ENCODE measurements at regions not wholly inside any gene's neighbourhood (a gene's known extent, or its start where the extent isn't known, plus 50 kb on each side); places are given as distances from the start of the nearest gene placed in this dataset.

DNA sequence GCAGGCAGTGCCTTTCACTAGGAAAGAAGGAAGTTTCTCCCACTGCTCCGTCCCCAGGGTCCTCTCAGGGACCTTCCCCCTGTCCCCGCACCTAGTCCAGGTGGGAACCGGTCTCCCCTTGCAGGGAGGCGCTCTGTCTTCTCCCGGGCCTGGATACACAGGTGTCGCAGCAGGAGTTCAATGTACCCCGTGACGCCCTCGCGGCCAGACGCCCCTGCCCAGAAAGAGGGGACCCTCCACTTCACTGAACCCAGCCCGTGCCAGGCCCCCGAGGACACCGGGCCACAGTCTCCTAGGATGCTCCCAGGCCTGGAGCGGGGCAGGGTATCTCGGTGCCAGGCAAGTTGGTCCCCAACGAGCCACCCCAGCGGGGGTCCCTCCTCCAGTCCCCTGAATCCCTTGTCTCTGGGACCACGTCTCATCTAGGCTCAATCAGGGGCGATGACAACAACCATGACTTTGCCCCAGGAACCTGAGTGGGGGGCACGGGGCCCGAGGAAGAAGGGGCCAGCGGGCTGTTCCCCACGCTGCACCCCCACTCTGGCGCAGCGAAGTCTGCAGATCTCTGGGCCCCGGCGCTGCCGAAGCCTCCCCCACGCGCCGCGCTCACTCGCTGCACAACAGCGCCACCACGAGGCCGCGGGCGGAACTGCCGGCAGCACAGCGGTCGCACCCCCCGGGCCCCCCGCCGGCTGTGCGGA, 103.0 kb downstream of the EDN3 start:
- peak; percentile 43 to 69 for DNase-seq
- Histone ChIP-seq H3K4me3 (ENCODE audit: low read length) (peak overlapping the region; percentile 29), H3K27me3 (ENCODE audit: control insufficient read depth, insufficient read depth, low read length) (peaks cover 45% of the 10 kb centered on the region), H3K27ac (ENCODE audit: low read length) (no peak overlapping the region), H3K9me3 (ENCODE audit: control insufficient read depth, low read depth, low read length) (no peaks in the 10 kb centered on the region), H3K4me1 (ENCODE audit: control insufficient read depth, insufficient read depth, low read length) (peaks cover 27% of the 10 kb centered on the region), H3K36me3 (ENCODE audit: control insufficient read depth, insufficient read depth, low read length) (no peaks in the 10 kb centered on the region)
- WGBS (ENCODE audit: insufficient coverage, low lambda C conversion rate) = no CpG with 5 or more reads among the region's 46 CpGs

DNA sequence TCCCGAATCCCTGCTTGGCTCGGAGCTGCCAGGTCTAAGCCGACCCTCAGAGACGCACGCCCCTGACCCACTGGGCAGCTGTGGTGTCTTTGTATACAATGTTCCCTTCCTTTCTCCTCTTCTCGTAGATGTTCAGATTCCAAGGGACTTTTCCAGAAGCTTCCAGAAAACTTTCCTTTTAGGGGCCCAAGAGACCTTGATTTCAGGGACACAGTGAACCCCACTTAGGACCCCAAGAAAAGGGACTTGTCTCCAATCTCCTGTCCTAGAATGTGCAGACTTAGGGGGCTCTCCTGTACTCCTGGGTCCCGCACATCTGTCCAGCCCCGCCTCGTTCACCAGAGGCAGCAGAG, 103.5 kb downstream of the EDN3 start:
- Histone ChIP-seq H3K27ac (ENCODE audit: low read length) (no peak overlapping the region), H3K9me3 (ENCODE audit: control insufficient read depth, low read depth, low read length) (no peaks in the 10 kb centered on the region), H3K27me3 (ENCODE audit: control insufficient read depth, insufficient read depth, low read length) (peaks cover 44% of the 10 kb centered on the region), H3K4me1 (ENCODE audit: control insufficient read depth, insufficient read depth, low read length) (peaks cover 22% of the 10 kb centered on the region), H3K4me3 (ENCODE audit: low read length) (no peak overlapping the region), H3K36me3 (ENCODE audit: control insufficient read depth, insufficient read depth, low read length) (no peaks in the 10 kb centered on the region)
- no CpG with 5 or more reads among the region's 9 CpGs for WGBS (ENCODE audit: insufficient coverage, low lambda C conversion rate)
- DNase-seq = no peak

DNA sequence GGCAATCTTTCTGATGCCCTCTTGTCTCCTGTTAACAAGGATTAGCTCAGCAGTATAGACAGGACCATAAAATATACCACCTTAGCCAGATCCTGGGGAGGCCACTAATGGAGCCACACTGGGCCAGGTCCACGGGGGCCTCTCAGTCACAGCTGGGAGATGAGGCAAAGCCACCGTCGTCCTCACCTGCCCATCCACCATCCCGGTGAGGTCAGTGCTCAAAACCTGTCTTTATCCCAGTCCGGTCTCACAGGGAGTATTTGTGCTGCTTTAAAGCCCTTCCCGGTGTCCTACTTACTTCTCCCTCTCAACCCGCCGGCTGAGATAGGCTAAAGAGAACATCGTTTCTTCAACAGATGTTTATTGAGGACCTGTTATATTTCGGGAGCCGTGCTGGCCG, 104.3 kb downstream of the EDN3 start:
- WGBS (ENCODE audit: insufficient coverage, low lambda C conversion rate) = no CpG with 5 or more reads among the region's 12 CpGs
- Histone ChIP-seq H3K36me3 (ENCODE audit: control insufficient read depth, insufficient read depth, low read length) (no peaks in the 10 kb centered on the region), H3K4me3 (ENCODE audit: low read length) (no peak overlapping the region), H3K4me1 (ENCODE audit: control insufficient read depth, insufficient read depth, low read length) (peaks cover 19% of the 10 kb centered on the region), H3K27me3 (ENCODE audit: control insufficient read depth, insufficient read depth, low read length) (peaks cover 43% of the 10 kb centered on the region), H3K27ac (ENCODE audit: low read length) (no peak overlapping the region), H3K9me3 (ENCODE audit: control insufficient read depth, low read depth, low read length) (no peaks in the 10 kb centered on the region)
- DNase-seq = no peak

DNA sequence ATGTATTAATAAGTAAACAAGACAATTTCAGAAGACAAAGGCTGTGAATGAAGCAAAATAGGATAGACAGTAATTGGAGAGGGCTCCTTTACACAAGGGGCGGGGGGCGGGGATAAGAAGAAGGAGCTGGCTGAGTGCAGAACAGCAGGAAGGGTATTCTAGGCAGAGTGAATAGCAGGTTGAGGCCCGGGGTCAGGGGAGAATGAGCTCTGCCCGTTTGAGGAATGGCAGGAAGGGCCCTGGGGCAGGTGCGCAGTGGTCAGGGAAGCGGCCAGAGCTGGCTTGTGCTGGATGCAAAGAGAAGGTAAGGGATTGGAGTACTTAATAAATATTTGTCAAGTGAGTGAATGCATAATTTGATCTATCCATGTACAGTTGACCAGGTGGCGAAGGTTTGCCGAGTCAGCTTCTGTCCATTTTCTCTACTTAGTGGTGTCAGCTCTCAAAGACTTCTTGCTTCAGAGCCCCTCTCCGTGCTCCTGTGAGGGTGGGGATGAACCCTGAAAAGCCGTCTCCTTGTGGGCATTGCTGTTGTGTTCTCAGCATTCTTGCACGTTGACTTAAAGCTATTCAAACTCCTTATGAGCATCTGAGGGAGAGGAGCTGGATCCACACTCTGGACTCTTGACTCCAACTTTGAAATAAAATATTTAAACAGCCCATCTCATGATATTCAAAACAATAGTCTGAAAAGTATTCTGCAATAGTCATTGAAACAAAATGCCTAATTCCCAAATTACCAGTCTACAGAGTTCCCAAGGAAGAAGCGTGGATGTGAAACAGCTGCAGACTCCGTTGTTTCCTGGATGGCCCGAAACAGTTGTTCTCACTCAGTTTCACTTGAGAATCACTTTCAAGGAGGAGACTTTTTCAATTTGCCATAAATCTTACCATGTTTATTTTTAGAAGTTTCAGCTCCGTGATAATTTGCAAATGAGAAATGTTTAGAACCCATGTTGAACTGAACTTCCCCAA, 105.1 kb downstream of the EDN3 start:
- H3K27me3 ChIP-seq (ENCODE audit: control insufficient read depth, insufficient read depth, low read length) = peaks cover 43% of the 10 kb centered on the region
- H3K27ac ChIP-seq (ENCODE audit: low read length) = no peak overlapping the region
- no peak for DNase-seq
- no peak overlapping the region for H3K4me3 ChIP-seq (ENCODE audit: low read length)
- H3K36me3 ChIP-seq (ENCODE audit: control insufficient read depth, insufficient read depth, low read length) = no peaks in the 10 kb centered on the region
- 17% methylated on average over 1 of the region's 15 CpGs for WGBS (ENCODE audit: insufficient coverage, low lambda C conversion rate)
- H3K9me3 ChIP-seq (ENCODE audit: control insufficient read depth, low read depth, low read length) = no peaks in the 10 kb centered on the region
- peaks cover 17% of the 10 kb centered on the region for H3K4me1 ChIP-seq (ENCODE audit: control insufficient read depth, insufficient read depth, low read length)

DNA sequence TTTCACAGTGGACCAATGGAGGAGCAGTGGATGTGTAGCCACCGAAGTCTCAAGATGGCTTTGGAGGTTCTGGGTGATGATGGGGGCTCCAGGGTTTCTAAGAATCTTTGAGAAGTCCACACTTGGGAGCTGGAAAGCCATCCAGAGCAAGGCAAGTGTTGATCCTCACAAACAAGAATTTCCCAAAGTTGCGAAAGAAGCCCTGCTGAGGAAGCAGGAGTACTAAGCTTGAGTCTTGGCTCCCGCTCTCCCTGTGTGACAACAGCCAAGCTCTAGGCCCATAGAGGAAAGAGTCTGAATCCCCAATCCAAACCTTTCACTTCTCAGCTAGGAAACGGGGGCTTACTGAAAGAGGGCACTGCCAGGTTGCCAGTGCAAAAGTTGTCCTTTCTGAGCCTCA, 106.0 kb downstream of the EDN3 start:
- H3K36me3 ChIP-seq (ENCODE audit: control insufficient read depth, insufficient read depth, low read length) = no peaks in the 10 kb centered on the region
- no peak for DNase-seq
- peaks cover 38% of the 10 kb centered on the region for H3K27me3 ChIP-seq (ENCODE audit: control insufficient read depth, insufficient read depth, low read length)
- WGBS (ENCODE audit: insufficient coverage, low lambda C conversion rate) = no CpG with 5 or more reads among the region's 4 CpGs
- H3K9me3 ChIP-seq (ENCODE audit: control insufficient read depth, low read depth, low read length) = no peaks in the 10 kb centered on the region
- no peak overlapping the region for H3K4me3 ChIP-seq (ENCODE audit: low read length)
- H3K4me1 ChIP-seq (ENCODE audit: control insufficient read depth, insufficient read depth, low read length) = peaks cover 13% of the 10 kb centered on the region
- H3K27ac ChIP-seq (ENCODE audit: low read length) = no peak overlapping the region

DNA sequence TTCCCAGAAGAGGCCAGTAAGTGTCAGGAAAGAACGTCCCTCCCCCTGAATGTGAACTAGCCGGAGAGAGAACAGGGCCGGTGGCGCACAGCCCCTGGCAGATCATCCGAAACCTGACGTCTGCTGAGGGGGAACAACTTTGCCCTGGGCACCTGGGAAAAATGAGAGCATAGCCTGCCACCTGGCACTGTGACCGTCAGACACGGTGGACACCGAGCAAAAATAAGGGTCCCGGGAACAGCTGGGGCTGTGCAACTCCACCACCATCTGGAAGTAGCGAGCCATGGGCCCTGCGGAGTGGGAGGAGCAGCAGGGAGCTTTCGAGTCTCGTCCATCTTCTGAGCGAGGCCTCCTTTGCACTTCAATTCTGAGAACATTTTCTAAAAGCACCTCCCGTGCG, 110.8 kb downstream of the EDN3 start:
- Histone ChIP-seq H3K4me3 (ENCODE audit: low read length) (no peak overlapping the region), H3K9me3 (ENCODE audit: control insufficient read depth, low read depth, low read length) (no peaks in the 10 kb centered on the region), H3K4me1 (ENCODE audit: control insufficient read depth, insufficient read depth, low read length) (no peaks in the 10 kb centered on the region), H3K36me3 (ENCODE audit: control insufficient read depth, insufficient read depth, low read length) (no peaks in the 10 kb centered on the region), H3K27me3 (ENCODE audit: control insufficient read depth, insufficient read depth, low read length) (peaks cover 17% of the 10 kb centered on the region), H3K27ac (ENCODE audit: low read length) (no peak overlapping the region)
- no CpG with 5 or more reads among the region's 17 CpGs for WGBS (ENCODE audit: insufficient coverage, low lambda C conversion rate)
- no peak for DNase-seq

DNA sequence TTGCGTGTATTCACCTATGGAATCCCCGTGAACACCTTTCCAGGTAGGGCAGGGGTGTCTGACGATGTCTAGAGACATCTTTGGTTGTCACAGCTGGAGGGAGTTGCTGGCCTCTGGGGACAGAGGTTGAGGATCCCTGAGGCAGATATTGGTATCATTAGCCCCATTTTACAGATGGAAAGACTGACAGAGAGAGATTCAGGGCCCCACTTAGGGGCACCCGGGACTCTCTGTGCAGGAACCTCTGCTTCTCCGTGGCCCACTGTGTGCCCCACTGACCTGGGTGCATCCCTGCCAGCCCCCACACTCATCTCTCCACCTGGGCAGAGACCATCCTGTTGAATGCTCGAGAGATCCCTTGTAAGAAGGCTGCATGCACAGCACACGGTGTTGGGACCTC, 111.2 kb downstream of the EDN3 start:
- Histone ChIP-seq H3K4me3 (ENCODE audit: low read length) (no peak overlapping the region), H3K9me3 (ENCODE audit: control insufficient read depth, low read depth, low read length) (no peaks in the 10 kb centered on the region)
- DNase-seq = no peak

DNA sequence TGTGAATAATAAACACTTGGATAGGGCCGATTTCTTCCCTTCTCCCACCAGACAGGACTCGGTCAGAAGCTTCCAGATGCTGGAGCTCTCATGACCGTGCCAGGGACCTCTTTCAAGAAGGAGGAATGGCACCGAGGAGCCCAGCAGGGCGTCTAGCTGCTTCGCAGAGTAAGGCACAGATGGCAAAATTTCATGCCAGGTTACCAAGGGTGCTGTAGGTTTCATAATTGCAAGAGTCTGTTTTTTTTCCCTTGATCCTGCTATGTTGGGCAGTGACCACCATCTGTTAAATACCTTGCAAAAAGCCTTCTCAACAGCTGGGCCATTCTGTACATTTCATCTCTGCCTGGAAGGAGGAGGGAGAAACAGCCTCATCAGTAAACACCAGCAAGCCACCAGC, 111.8 kb downstream of the EDN3 start:
- WGBS (ENCODE audit: insufficient coverage, low lambda C conversion rate) = no CpG with 5 or more reads among the region's 6 CpGs
- Histone ChIP-seq H3K4me3 (ENCODE audit: low read length) (no peak overlapping the region), H3K36me3 (ENCODE audit: control insufficient read depth, insufficient read depth, low read length) (no peaks in the 10 kb centered on the region), H3K27ac (ENCODE audit: low read length) (no peak overlapping the region), H3K4me1 (ENCODE audit: control insufficient read depth, insufficient read depth, low read length) (no peaks in the 10 kb centered on the region), H3K27me3 (ENCODE audit: control insufficient read depth, insufficient read depth, low read length) (peaks cover 13% of the 10 kb centered on the region), H3K9me3 (ENCODE audit: control insufficient read depth, low read depth, low read length) (no peaks in the 10 kb centered on the region)
- DNase-seq = no peak

More for the DNA sequence above, 111.2 kb downstream of the EDN3 start:
- Histone ChIP-seq H3K36me3 (ENCODE audit: control insufficient read depth, insufficient read depth, low read length) (no peaks in the 10 kb centered on the region), H3K4me1 (ENCODE audit: control insufficient read depth, insufficient read depth, low read length) (no peaks in the 10 kb centered on the region), H3K27me3 (ENCODE audit: control insufficient read depth, insufficient read depth, low read length) (peaks cover 13% of the 10 kb centered on the region), H3K27ac (ENCODE audit: low read length) (no peak overlapping the region)
- no CpG with 5 or more reads among the region's 7 CpGs for WGBS (ENCODE audit: insufficient coverage, low lambda C conversion rate)

DNA sequence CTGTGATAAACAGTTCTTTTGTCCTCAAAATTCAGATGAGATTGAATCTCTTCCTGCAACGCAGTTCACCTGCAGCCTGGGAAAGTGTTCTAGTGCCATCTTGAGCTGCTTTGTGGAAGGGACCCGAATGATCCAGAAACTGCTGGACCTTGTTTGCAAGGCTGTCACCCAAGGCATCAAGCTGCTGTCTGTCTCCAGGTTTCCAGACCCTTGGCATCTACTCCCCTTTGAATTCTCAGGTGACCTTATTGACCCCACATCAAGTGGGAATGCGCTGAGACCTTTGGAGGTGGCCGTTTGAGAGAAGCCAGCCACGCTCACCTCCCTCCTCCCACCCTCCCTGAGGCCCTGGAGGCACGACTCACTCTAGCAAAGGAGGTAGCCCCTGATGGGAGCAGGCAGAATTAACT, 112.5 kb downstream of the EDN3 start:
- no peaks in the 10 kb centered on the region for H3K36me3 ChIP-seq (ENCODE audit: control insufficient read depth, insufficient read depth, low read length)
- no peak overlapping the region for H3K4me3 ChIP-seq (ENCODE audit: low read length)
- no peak overlapping the region for H3K27ac ChIP-seq (ENCODE audit: low read length)
- H3K27me3 ChIP-seq (ENCODE audit: control insufficient read depth, insufficient read depth, low read length) = peaks cover 14% of the 10 kb centered on the region
- DNase-seq = no peak
- H3K4me1 ChIP-seq (ENCODE audit: control insufficient read depth, insufficient read depth, low read length) = no peaks in the 10 kb centered on the region
- no CpG with 5 or more reads among the region's 6 CpGs for WGBS (ENCODE audit: insufficient coverage, low lambda C conversion rate)
- no peaks in the 10 kb centered on the region for H3K9me3 ChIP-seq (ENCODE audit: control insufficient read depth, low read depth, low read length)

DNA sequence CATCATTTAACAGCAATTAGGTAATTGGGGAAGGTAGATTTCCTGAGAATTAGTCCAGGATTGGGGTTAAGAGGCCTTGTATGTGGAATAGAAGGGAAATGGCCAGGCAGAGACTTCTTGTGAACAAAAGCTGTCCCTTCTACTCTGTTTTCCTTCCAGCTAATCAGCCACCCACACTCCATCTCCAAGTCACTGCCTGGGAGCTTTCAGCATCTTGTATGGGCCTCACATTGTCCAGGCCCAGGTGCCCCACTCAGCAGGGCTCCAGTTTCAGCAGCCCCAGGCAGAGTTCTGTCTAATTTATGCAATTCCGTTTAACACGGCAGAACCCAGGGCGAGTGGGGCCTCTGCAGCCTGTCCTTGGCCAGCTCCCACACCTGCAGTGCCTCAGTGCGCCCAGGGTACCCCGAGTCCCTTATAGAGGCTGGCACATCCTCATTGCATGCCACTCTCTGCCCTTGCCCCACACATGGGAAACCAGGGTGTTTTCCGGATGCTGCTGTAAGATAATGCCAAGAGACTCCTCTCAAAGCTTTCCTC, 113.0 kb downstream of the EDN3 start:
- Histone ChIP-seq H3K27ac (ENCODE audit: low read length) (no peak overlapping the region), H3K36me3 (ENCODE audit: control insufficient read depth, insufficient read depth, low read length) (no peaks in the 10 kb centered on the region), H3K27me3 (ENCODE audit: control insufficient read depth, insufficient read depth, low read length) (peaks cover 15% of the 10 kb centered on the region), H3K9me3 (ENCODE audit: control insufficient read depth, low read depth, low read length) (no peaks in the 10 kb centered on the region), H3K4me3 (ENCODE audit: low read length) (no peak overlapping the region), H3K4me1 (ENCODE audit: control insufficient read depth, insufficient read depth, low read length) (no peaks in the 10 kb centered on the region)
- DNase-seq = no peak
- no CpG with 5 or more reads among the region's 6 CpGs for WGBS (ENCODE audit: insufficient coverage, low lambda C conversion rate)
